Transverse colon (tissue), 3 donors: ENCODE measurements at regions not wholly inside any gene's neighbourhood (a gene's known extent, or its start where the extent isn't known, plus 50 kb on each side); places are given as distances from the start of the nearest gene placed in this dataset.

Source experiments
- CTCF ChIP-seq, 5 experiments: fragments of 200-600 bp in 3 of 5; fragments of 450-650 bp in 2 of 5; sonication (generic) in 3 of 5; IDR thresholded peaks; 1 replicate in 2 of 5; 2 replicates in 3 of 5; pipeline ENCODE4 v1.5.1; 2016 to 2017; ENCODE audit warnings: antibody characterized with exemption in 5 of 5, inconsistent platforms in 3 of 5, mild to moderate bottlenecking in 2 of 5, moderate library complexity in 1 of 5
- POLR2A ChIP-seq: fragments of 450-650 bp; IDR thresholded peaks from one replicate; pipeline ENCODE4 v1.6.1; 2016; ENCODE audit warnings: antibody characterized with exemption, mild to moderate bottlenecking, moderate library complexity

DNA sequence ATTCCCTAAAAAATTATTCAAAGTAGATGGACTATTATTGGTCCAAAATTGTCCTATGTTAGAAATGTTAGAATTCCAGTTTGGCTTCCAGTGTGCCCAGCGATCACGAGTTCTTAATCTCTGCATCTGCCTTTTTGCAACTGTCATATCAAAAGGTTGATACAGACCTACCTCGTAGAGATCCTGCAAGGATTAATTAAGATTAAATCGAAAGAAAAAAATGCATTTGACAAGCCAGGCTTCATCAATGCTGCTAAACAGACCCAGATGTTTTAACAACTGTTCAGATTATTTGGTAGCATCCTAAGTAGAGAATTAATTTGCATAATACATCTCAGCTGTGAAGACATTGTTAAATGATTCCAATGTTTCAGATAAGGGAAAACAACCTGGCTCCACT is 336.5 kb downstream of the CRPPA start:
- TF ChIP-seq CTCF (IDR thresholded peaks at IDR 0.05) (no peak), POLR2A (no peak)
